HepG2 (cell line): ENCODE measurements at regions not wholly inside any gene's neighbourhood (a gene's known extent, or its start where the extent isn't known, plus 50 kb on each side); places are given as distances from the start of the nearest gene placed in this dataset.

Source experiments
- CTCF ChIP-seq: sonication (generic); formaldehyde crosslinking; IDR thresholded peaks from 2 replicates; pipeline ENCODE4 v1.5.0; 2020; ENCODE audit warnings: mild to moderate bottlenecking, missing genetic modification reagents, moderate library complexity
- HDAC1 ChIP-seq: sonication (generic); formaldehyde crosslinking; IDR thresholded peaks from 2 replicates; pipeline ENCODE4 v1.5.1; 2020; ENCODE audit warnings: mild to moderate bottlenecking, missing genetic modification reagents
- ZNF800 ChIP-seq: sonication (generic); formaldehyde crosslinking; IDR thresholded peaks from 2 replicates; pipeline ENCODE4 v1.4.0; 2020; ENCODE audit warnings: missing genetic modification reagents

- TF ChIP-seq ZNF800 (no peak), HDAC1 (CRISPR knock-in tag) (no peak), CTCF (no peak)
These were observed 2028.6 kb upstream of the CELF4 start for GRCh38 chr18:39594206-39594605.
